ENCODE measurements at regions not wholly inside any gene's neighbourhood (a gene's known extent, or its start where the extent isn't known, plus 50 kb on each side); places are given as distances from the start of the nearest gene placed in this dataset.

DNA sequence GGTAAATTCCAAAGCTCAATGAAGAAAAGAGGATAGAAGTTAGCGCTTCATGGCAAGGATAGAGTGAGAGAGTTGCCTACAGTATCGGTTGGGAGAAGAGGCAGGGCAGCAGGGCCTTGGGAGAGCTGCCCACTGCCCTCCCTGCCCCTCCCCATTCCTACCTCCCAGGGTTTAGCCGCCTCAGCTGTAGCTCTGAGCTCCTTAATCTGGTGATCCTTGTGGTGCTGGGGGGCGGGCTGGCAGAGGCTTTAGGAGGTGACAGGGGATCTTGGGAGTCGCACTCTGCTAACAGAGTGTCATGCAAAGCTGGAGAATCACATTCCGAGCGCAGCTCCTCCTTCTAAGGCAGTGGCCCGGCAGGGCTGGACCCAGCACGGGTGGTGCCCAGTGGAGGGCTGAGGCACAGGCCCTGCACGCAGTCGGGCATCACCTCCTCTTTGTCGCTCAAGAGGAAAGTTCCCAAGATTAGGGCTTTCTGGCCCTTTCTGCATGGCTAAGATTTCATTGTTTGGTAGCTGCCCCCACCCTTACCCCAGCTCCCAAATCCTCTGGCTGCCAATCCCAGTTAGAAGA, 57.1 kb upstream of the POLG start:
- TF ChIP-seq CTCF (IDR thresholded peaks at IDR 0.05) (no peak), POLR2A (IDR thresholded peaks at IDR 0.05) (no peak)
- no peak for DNase-seq
- no peaks in the 10 kb centered on the region for H3K9me3 ChIP-seq

GRCh38 chr15:89389841-89390603, 55.4 kb upstream of the POLG start:
- H3K36me3 ChIP-seq, result no peaks in the 10 kb centered on the region
- peaks cover 0 to 70% (median 0%) of the 10 kb centered on the region in 4 donors for H3K27me3 ChIP-seq
- H3K9me3 ChIP-seq, result no peaks in the 10 kb centered on the region
- H3K4me1 ChIP-seq, result no peaks in the 10 kb centered on the region
- no peak overlapping the region for H3K4me3 ChIP-seq
- DNase-seq, result no peak
- no peak overlapping the region for H3K27ac ChIP-seq
- intact Hi-C loops (cut with DNase I), result no loop called here
- TF ChIP-seq CTCF (IDR thresholded peaks at IDR 0.05), result no peak
- no peak for TF ChIP-seq POLR2A (IDR thresholded peaks at IDR 0.05)
- 73 to 93% methylated on average over 3 to 5 of the region's 19 CpGs for whole genome bisulfite sequencing, 2 donors

More for the DNA sequence above, 57.1 kb upstream of the POLG start:
- Histone ChIP-seq H3K27me3 (peaks cover 0 to 84% (median 0%) of the 10 kb centered on the region in 4 donors), H3K4me1 (no peaks in the 10 kb centered on the region), H3K36me3 (no peaks in the 10 kb centered on the region), H3K27ac (no peak overlapping the region), H3K4me3 (no peak overlapping the region)
- 56 to 66% methylated on average over 7 to 10 of the region's 12 CpGs for WGBS, 2 donors
- intact Hi-C loops (cut with DNase I), result no loop called here

GRCh38 chr15:89387140-89387903, 52.7 kb upstream of the POLG start:
- peaks cover 0 to 70% (median 0%) of the 10 kb centered on the region in 4 donors for H3K27me3 ChIP-seq
- H3K4me1 ChIP-seq, result peaks cover 0 to 10% (median 6%) of the 10 kb centered on the region in 3 donors
- H3K36me3 ChIP-seq, result no peaks in the 10 kb centered on the region
- intact Hi-C loops (cut with DNase I), result no loop called here
- no peak overlapping the region for H3K4me3 ChIP-seq
- no peaks in the 10 kb centered on the region for H3K9me3 ChIP-seq
- H3K27ac ChIP-seq, result no peak overlapping the region
- DNase-seq, result no peak
- TF ChIP-seq CTCF (IDR thresholded peaks at IDR 0.05), result no peak
- no peak for TF ChIP-seq POLR2A (IDR thresholded peaks at IDR 0.05)
- 83 to 91% methylated on average over 8 to 11 of the region's 12 CpGs for WGBS, 2 donors

DNA sequence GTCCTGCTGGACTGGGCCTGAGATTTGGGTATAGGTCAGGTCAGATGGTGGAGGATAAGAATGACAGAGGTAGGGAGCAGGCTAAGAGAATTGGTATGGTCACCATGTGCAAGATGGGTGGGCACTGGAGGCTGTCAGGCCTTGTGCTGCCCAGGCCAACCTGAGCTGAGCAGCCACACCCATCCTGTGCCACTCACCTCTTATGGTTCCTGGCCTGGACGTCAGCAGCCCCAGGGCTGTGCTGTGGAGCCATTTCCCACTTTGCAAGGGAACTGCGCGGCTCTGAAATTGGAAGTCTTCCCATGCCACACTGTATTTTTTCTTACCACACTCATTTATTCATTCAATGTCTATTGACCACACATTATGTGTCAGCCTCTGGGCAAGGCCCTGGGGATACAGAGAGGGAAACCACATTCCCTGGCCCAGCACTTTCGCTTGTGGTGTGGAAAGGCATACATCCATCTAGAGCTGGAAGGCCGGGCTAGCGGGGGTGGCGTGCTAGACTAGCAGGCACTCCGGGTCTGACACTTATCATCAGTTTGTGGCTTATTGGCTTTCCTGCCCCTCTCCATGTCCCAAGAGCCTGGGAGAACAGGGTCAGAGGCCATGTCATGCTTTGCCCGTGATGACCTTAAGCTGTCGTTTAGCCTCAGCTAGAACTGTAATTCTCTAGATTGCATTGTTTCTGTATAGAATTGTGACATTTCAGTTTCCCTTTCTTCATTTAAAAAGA, 51.1 kb upstream of the POLG start:
- intact Hi-C loops (cut with DNase I), result no loop called here
- WGBS, 2 donors, result 75 to 77% methylated on average over 7 to 8 of the region's 10 CpGs
- no peak for DNase-seq
- Histone ChIP-seq H3K4me3 (no peak overlapping the region), H3K9me3 (no peaks in the 10 kb centered on the region), H3K4me1 (peaks cover 0 to 10% (median 6%) of the 10 kb centered on the region in 3 donors), H3K36me3 (no peaks in the 10 kb centered on the region), H3K27ac (no peak overlapping the region), H3K27me3 (peaks cover 0 to 70% (median 0%) of the 10 kb centered on the region in 4 donors)
- TF ChIP-seq CTCF (IDR thresholded peaks at IDR 0.05) (no peak), POLR2A (IDR thresholded peaks at IDR 0.05) (no peak)
